Activated CD4-positive, alpha-beta T cell treated with anti-CD3 and anti-CD28 coated beads, Interleukin-2, Interleukin-4, amounts not matched to agents 100 ng/mL and 50 ng/mL, durations not matched to agents 16 hours and 8 hours (primary cell): ENCODE measurements at regions not wholly inside any gene's neighbourhood (a gene's known extent, or its start where the extent isn't known, plus 50 kb on each side); places are given as distances from the start of the nearest gene placed in this dataset.
"Not testable (repeated sequence)": the region's sequence is repeated elsewhere in the genome, so short reads cannot be mapped to it uniquely, and the experiment has no call there.

Experiments
- DNase-seq: peaks from one replicate; pipeline ENCODE4 v3.0.0-alpha.2; 2020; ENCODE audit warnings: low spot score

- no peak for DNase-seq
These were observed 270.9 kb upstream of the GRIA3 start for GRCh38 chrX:122913134-122913533.

GRCh38 chrX:122913764-122914163, 270.3 kb upstream of the GRIA3 start:
- no peak for DNase-seq

- DNase-seq, result no peak
These were observed 269.8 kb upstream of the GRIA3 start for GRCh38 chrX:122914256-122914655.

GRCh38 chrX:122934131-122934530, 249.9 kb upstream of the GRIA3 start:
- no peak for DNase-seq

- DNase-seq, result no peak
These were observed 243.9 kb upstream of the GRIA3 start for GRCh38 chrX:122940199-122940598.

GRCh38 chrX:122941806-122942205, 242.3 kb upstream of the GRIA3 start:
- DNase-seq, result no peak

- DNase-seq, result no peak
These were observed 240.2 kb upstream of the GRIA3 start for GRCh38 chrX:122943918-122944317.

- no peak for DNase-seq
These were observed 238.8 kb upstream of the GRIA3 start for GRCh38 chrX:122945328-122945727.

GRCh38 chrX:122972604-122973003, 211.5 kb upstream of the GRIA3 start:
- DNase-seq, result no peak

- DNase-seq, result no peak
These were observed 201.6 kb upstream of the GRIA3 start for GRCh38 chrX:122982521-122982920.

- not testable (repeated sequence) for DNase-seq
These were observed 181.2 kb upstream of the GRIA3 start for GRCh38 chrX:123002844-123003243.

- DNase-seq, result no peak
These were observed 170.9 kb upstream of the GRIA3 start for GRCh38 chrX:123013141-123013540.

- no peak for DNase-seq
These were observed 147.7 kb upstream of the GRIA3 start for GRCh38 chrX:123036401-123036800.

GRCh38 chrX:123049071-123049625, 134.9 kb upstream of the GRIA3 start:
- DNase-seq, result no peak

GRCh38 chrX:123060986-123061385, 123.1 kb upstream of the GRIA3 start:
- DNase-seq, result no peak

GRCh38 chrX:123064053-123064452, 120.0 kb upstream of the GRIA3 start:
- DNase-seq, result no peak

- no peak for DNase-seq
These were observed 111.2 kb upstream of the GRIA3 start for GRCh38 chrX:123072686-123073385.

- DNase-seq, result no peak
These were observed 108.0 kb upstream of the GRIA3 start for GRCh38 chrX:123075947-123076561.

- DNase-seq, result no peak
These were observed 106.4 kb upstream of the GRIA3 start for GRCh38 chrX:123077631-123078030.

GRCh38 chrX:123080065-123080464, 104.0 kb upstream of the GRIA3 start:
- no peak for DNase-seq

- no peak for DNase-seq
These were observed 102.3 kb upstream of the GRIA3 start for GRCh38 chrX:123081776-123082175.

- no peak for DNase-seq
These were observed 100.2 kb upstream of the GRIA3 start for GRCh38 chrX:123083924-123084323.

- DNase-seq, result no peak
These were observed 99.3 kb upstream of the GRIA3 start for GRCh38 chrX:123084797-123085196.
